ENCODE measurements at regions not wholly inside any gene's neighbourhood (a gene's known extent, or its start where the extent isn't known, plus 50 kb on each side); places are given as distances from the start of the nearest gene placed in this dataset.

DNA sequence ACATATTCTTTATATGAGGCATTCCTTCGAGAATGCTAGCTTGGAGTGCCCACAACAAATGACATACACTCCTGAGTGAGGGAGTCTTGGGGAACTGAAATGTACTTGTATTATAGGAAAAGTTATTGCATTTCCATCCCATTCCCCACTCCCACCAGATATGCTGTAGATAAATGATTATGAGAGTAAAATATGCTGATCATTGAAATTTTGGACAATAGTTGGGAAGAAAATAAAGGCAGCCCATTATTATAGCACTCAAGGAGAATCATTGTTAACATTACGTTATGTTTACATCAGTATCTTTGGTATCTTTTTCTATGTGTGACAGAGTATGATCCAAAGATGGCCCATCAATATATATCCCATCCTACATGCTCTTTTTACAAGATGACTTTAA lies 194.4 kb downstream of the GATA3 start:
- no peak for DNase-seq (ENCODE audit: low read depth)
- no peak overlapping the region for H3K4me3 ChIP-seq (ENCODE audit: low read depth, low read length)
- TF ChIP-seq, protein P1, sequence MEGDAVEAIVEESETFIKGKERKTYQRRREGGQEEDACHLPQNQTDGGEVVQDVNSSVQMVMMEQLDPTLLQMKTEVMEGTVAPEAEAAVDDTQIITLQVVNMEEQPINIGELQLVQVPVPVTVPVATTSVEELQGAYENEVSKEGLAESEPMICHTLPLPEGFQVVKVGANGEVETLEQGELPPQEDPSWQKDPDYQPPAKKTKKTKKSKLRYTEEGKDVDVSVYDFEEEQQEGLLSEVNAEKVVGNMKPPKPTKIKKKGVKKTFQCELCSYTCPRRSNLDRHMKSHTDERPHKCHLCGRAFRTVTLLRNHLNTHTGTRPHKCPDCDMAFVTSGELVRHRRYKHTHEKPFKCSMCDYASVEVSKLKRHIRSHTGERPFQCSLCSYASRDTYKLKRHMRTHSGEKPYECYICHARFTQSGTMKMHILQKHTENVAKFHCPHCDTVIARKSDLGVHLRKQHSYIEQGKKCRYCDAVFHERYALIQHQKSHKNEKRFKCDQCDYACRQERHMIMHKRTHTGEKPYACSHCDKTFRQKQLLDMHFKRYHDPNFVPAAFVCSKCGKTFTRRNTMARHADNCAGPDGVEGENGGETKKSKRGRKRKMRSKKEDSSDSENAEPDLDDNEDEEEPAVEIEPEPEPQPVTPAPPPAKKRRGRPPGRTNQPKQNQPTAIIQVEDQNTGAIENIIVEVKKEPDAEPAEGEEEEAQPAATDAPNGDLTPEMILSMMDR (IDR thresholded peaks at IDR 0.05; ENCODE audit: low read depth, low read length, missing control alignments): no peak

DNA sequence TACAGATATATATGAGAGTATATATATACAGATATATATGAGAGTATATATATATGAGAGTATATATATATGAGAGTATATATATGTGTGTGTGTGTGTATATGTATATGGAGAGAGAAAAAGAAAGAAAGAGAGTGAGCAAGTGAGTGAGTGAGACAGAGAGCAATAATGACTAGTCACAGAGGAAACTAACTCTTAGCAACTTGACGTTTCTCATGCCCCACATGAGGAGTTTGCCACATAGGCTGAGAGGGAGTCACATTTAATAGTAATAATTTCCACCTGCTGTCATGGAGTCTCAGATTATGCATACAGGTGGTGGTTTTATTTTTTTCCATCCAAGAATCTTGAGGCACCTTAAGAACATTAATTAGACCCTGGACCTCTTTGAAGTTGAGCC lies 199.9 kb downstream of the GATA3 start:
- TF ChIP-seq, protein P1 (IDR thresholded peaks at IDR 0.05; ENCODE audit: low read depth, low read length, missing control alignments): no peak
- no peak overlapping the region for H3K4me3 ChIP-seq (ENCODE audit: low read depth, low read length)
- no peak for DNase-seq (ENCODE audit: low read depth)

DNA sequence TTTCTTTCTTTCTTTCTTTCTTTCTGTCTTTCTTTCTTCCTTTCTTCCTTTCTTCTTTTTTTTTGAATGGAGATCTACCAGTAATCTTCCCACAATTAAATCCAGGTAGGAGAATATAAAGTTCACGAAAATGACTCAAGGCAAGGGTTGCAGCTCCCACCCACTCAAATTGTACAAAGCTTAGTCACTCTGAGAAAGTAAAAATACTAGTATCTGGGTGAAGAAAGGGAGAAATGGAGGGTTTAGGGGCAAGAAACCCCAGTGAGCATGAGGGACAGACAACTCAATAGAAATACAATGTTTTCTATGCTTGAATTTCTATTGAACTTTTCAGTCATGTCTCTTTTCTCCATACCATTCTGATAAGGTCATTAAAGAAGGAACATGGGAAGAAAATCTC lies 200.8 kb downstream of the GATA3 start:
- DNase-seq (ENCODE audit: low read depth): no peak
- TF ChIP-seq, protein P1 (IDR thresholded peaks at IDR 0.05; ENCODE audit: low read depth, low read length, missing control alignments): no peak

DNA sequence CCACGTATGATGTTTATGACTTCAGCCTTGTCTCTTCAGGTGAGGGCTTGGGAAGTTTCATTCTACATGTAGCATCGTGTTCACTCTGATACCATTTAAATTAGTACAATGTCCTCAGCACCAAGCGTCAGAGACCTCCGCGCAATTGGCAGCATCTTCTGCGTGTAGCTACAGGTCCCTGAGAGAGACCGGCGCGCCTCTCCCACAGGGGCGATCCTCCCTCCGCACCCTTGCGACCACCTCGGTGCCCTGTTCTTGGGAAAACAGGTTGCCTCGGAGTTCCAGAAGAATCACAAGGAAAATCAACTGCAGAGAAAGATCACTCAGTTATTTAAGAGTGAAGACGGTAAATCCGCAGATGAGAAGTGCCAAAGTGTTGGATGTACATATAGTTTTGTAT lies 206.2 kb downstream of the GATA3 start:
- TF ChIP-seq, protein P1 (IDR thresholded peaks at IDR 0.05; ENCODE audit: low read depth, low read length, missing control alignments): no peak
- H3K4me3 ChIP-seq (ENCODE audit: low read depth, low read length): no peak overlapping the region
- no peak for DNase-seq (ENCODE audit: low read depth)

More for the DNA sequence above, 200.8 kb downstream of the GATA3 start:
- no peak overlapping the region for H3K4me3 ChIP-seq (ENCODE audit: low read depth, low read length)

DNA sequence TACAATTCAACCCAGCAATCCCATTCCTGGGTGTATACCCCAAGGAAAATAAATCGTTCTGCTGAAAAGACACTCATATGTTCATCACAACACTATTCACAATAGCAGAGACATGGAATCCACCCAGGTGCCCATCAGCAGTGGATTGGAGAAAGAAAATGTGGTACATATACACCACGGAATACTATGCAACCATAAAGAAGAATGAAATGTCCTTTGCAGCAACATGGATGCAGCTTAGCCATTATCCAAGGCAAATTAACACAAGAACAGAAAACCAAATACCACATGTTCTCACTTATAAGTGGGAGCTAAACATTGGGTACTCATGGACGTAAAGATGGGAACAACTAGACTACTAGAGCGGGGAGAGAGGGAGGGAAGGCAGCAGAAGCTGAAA lies 207.8 kb downstream of the GATA3 start:
- no peak for DNase-seq (ENCODE audit: low read depth)
- no peak overlapping the region for H3K4me3 ChIP-seq (ENCODE audit: low read depth, low read length)
- TF ChIP-seq, protein P1 (IDR thresholded peaks at IDR 0.05; ENCODE audit: low read depth, low read length, missing control alignments): no peak

DNA sequence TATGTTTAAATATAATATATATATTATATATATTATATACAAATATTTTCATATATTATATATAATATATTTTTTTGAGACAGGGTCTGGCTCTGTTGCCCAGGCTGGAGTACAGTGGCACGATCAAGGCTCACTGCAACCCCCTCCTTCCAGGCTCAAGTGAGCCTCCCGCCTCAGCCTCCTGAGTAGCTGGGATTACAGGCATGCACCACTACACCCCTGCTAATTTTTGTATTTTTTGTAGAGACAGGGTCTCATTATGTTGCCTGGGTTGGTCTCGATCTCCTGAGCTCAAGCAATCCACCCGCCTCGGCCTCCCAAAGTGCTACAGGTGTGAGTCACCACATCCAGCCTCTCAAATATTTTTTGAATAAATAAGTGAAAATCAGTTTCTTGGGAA lies 215.5 kb downstream of the GATA3 start:
- TF ChIP-seq, protein P1 (IDR thresholded peaks at IDR 0.05; ENCODE audit: low read depth, low read length, missing control alignments): no peak
- no peak for DNase-seq (ENCODE audit: low read depth)
- no peak overlapping the region for H3K4me3 ChIP-seq (ENCODE audit: low read depth, low read length)

DNA sequence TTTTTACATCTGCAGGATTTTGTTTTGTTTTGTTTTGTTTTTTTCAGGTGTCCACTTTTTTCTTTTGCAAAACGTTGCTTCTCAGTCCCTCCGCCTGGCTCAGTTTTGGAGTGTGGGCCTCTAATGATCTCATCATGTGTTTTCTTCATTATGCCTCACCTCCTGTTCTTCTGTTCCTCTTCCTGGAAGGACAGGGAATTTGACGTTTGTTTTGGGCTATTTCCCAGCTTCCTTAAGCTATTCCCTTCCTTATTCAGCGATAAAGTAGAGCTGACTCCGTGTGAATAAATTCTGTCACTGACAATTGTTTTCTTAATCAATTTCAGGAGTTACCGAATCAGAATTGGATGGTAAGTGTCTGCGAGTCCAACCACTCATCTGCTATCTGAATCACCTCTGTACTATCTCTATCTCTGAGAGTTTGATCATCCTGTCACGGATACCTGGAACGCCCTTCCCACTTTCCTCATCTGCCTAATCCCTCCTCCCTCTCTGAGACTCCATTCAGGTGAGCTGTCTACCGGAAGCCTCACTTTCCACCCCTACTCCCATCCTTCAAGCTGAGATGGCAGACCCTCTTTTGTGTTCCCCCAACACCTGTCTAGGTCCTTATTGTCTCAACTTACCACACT lies 218.4 kb downstream of the GATA3 start:
- TF ChIP-seq, protein P1 (IDR thresholded peaks at IDR 0.05; ENCODE audit: low read depth, low read length, missing control alignments): no peak

More for the DNA sequence above, 218.4 kb downstream of the GATA3 start:
- no peak for DNase-seq (ENCODE audit: low read depth)
- no peak overlapping the region for H3K4me3 ChIP-seq (ENCODE audit: low read depth, low read length)
